Fibroblast of pulmonary artery (primary cell): ENCODE measurements at regions not wholly inside any gene's neighbourhood (a gene's known extent, or its start where the extent isn't known, plus 50 kb on each side); places are given as distances from the start of the nearest gene placed in this dataset.

Experiments used
- DNase-seq: peaks from one replicate; pipeline ENCODE4 v3.0.0-alpha.2; 2010; ENCODE audit warnings: low read depth
- H3K4me3 ChIP-seq: replicated peaks from 2 replicates; pipeline ENCODE4 v1.5.1; 2011; ENCODE audit warnings: low read depth, mild to moderate bottlenecking, control low read depth, low read length, moderate library complexity
- CTCF ChIP-seq: IDR thresholded peaks from 2 replicates; pipeline ENCODE4 v1.5.1; 2011; ENCODE audit warnings: mild to moderate bottlenecking, control low read depth, low read length, inconsistent platforms; ENCODE audit errors: missing control alignments

DNA sequence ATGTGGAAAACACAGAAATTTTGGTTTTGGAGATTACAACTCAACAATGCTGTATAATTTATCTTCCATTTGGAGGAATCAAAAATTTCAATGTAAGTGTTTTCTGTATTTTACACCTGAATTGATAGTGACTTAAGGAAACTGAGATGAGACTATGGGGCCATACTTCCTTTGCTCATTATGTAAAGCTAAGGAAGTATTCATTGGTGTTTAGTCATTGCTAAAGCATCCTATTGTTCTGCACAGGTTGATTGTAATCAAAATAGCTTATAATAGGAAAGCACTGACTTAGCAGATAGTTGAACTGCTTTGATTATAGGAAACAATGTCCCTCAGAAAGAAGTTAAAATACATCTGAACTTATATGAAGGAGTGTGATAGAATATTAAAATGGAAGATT, 244.4 kb upstream of the SLITRK5 start:
- no peak for DNase-seq
- no peak for TF ChIP-seq CTCF
- no peak overlapping the region for H3K4me3 ChIP-seq

DNA sequence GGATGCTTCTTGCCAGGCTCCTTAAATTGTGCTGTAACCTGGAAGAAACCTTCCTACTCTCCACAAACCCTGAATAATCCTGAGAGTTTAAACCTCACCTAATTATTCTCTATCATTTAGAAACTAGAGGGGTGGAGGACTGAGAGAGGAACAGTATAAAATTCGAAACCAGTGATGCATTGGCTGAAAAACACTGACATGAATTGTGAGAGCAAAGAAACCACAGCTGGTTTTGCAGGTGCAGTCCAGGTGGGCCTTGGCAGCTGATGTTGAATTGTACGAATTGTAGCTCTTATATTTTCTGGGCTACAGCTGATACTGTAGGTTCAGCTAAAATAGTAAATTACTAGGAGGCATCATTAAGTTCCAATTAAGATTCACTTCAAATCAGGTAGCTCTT, 227.0 kb upstream of the SLITRK5 start:
- H3K4me3 ChIP-seq: no peak overlapping the region
- no peak for DNase-seq
- no peak for TF ChIP-seq CTCF

GRCh38 chr13:87452281-87452680, 218.9 kb upstream of the SLITRK5 start:
- no peak for DNase-seq
- TF ChIP-seq CTCF: no peak
- H3K4me3 ChIP-seq: no peak overlapping the region

DNA sequence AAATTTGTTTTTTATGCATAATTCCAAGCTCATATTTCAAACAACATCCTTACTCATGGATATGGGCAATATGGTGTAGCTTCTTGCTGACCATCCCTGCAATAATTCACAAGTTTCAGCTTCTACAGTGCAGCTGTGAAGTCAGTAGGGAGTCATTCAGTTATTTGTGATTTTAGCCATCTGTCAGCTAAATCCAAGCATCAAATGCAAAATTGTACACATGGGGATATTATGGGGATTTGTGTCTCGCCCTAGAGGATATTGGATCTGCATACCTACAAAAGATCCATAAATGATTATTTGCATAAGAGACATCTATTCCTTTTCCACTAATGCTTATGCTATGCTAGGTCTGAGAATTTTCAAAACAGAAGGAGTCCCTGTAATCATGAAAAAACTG, 217.9 kb upstream of the SLITRK5 start:
- H3K4me3 ChIP-seq: no peak overlapping the region
- TF ChIP-seq CTCF: no peak
- DNase-seq: no peak

GRCh38 chr13:87459419-87459818, 211.8 kb upstream of the SLITRK5 start:
- TF ChIP-seq CTCF: no peak
- DNase-seq: no peak
- no peak overlapping the region for H3K4me3 ChIP-seq

DNA sequence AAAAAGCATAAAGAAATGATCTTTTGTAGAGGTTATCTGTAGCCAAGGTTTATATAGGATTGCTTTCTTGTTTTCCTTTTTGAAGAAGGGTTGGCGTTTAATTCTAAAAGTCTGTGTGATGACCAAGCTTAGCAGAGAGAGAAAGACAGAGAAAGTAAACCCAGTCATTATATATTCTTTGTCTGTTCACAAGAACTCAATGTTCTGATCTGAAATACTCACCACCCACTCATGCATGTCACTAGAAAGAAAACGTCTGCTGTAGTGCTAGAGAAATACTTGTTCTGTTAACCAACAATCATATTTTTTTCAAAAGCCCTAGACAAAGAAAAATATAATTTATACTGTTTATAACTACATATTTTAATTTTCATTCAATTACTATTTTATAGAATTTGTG, 173.7 kb upstream of the SLITRK5 start:
- no peak overlapping the region for H3K4me3 ChIP-seq
- no peak for TF ChIP-seq CTCF
- DNase-seq: no peak

DNA sequence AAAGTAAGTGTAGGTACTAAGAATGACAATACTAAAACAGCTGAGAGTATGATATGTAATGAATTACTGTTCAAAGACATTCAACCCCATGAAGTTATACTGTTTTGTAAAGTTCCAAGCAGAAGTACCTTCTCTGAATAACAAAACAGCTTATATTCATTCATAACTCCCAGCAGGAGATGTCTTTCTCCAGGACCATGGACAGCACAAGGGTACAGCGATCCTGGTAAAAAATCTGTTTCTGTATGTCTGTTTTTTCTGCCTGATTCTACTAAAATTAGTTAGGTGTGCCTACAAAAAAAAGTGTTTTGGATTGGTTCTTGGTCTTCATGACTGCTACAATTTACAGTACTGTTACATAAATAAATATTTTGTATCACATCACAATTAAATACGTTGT, 172.5 kb upstream of the SLITRK5 start:
- H3K4me3 ChIP-seq: no peak overlapping the region
- TF ChIP-seq CTCF: no peak
- DNase-seq: peak; percentile 1
